K562 (cell line): ENCODE measurements at regions not wholly inside any gene's neighbourhood (a gene's known extent, or its start where the extent isn't known, plus 50 kb on each side); places are given as distances from the start of the nearest gene placed in this dataset.

Experiments used
- CC2D1A ChIP-seq: fragments of 450-650 bp; IDR thresholded peaks from 2 replicates; pipeline ENCODE4 v1.6.1; 2017; ENCODE audit warnings: mild to moderate bottlenecking
- CREM ChIP-seq: IDR thresholded peaks from 2 replicates; pipeline ENCODE4 v1.6.1; 2014; ENCODE audit warnings: antibody characterized with exemption, low read depth
- MECOM ChIP-seq: fragments of 250-450 bp; sonication (Bioruptor Pico); IDR thresholded peaks from 2 replicates; pipeline ENCODE4 v1.8.0; 2022; ENCODE audit warnings: inconsistent platforms
- NFE2L1 ChIP-seq: fragments of 450-650 bp; IDR thresholded peaks from 2 replicates; pipeline ENCODE4 v1.6.1; 2016; ENCODE audit warnings: missing genetic modification characterization, low read depth, mild to moderate bottlenecking, missing compliant biosample characterization, moderate library complexity, borderline replicate concordance
- PTBP1 ChIP-seq: fragments of 200-400 bp; formaldehyde crosslinking; IDR thresholded peaks from 2 replicates; pipeline ENCODE4 v1.6.1; 2017; ENCODE audit warnings: low read depth, low read length
- RAD21 ChIP-seq, 2 experiments: fragments of 250-450 bp in 1 of 2; fragments of 450-650 bp in 1 of 2; sonication (Bioruptor Pico) in 1 of 2; formaldehyde crosslinking in 1 of 2; IDR thresholded peaks in 1 of 2; conservative IDR thresholded peaks in 1 of 2; 2 replicates each; pipeline versions ENCODE4 v1.4.0 to v1.8.0; 2020 to 2022; ENCODE audit warnings: mild to moderate bottlenecking in 2 of 2, moderate library complexity in 1 of 2
- ZFP1 ChIP-seq: fragments of 450-650 bp; formaldehyde crosslinking; IDR thresholded peaks from 2 replicates; pipeline ENCODE4 v1.4.0; 2020; ENCODE audit warnings: mild to moderate bottlenecking, mixed read lengths
- ZFX ChIP-seq: sonication (generic); formaldehyde crosslinking; IDR thresholded peaks from 2 replicates; pipeline ENCODE4 v1.8.0; 2022; ENCODE audit warnings: mild to moderate bottlenecking, missing genetic modification reagents, moderate library complexity
- ZNF318 ChIP-seq, 2 experiments: fragments of 450-650 bp; IDR thresholded peaks; 2 replicates each; pipeline ENCODE4 v1.6.1; 2016; ENCODE audit warnings: mild to moderate bottlenecking in 2 of 2, borderline replicate concordance in 1 of 2, low read depth in 1 of 2, moderate library complexity in 1 of 2
- ZNF444 ChIP-seq: fragments of 250-450 bp; sonication (Bioruptor Pico); IDR thresholded peaks from 2 replicates; pipeline ENCODE4 v1.4.0; 2020; ENCODE audit warnings: mild to moderate bottlenecking, moderate library complexity
- ZNF764 ChIP-seq: fragments of 250-450 bp; sonication (Bioruptor Pico); IDR thresholded peaks from 2 replicates; pipeline ENCODE4 v1.4.0; 2020; ENCODE audit warnings: low read depth, mild to moderate bottlenecking, moderate library complexity
- TF ChIP-seq, protein P1 (sequence below), 3 experiments: IDR thresholded peaks in 2 of 3; conservative IDR thresholded peaks in 1 of 3; 2 replicates each; pipeline ENCODE4 v1.5.1; 2011 to 2012; ENCODE audit warnings: low read length in 3 of 3, mild to moderate bottlenecking in 3 of 3, control low read depth in 2 of 3, improper control_type of control experiment in 1 of 3, inconsistent platforms in 1 of 3, low read depth in 1 of 3, mixed read lengths in 1 of 3, moderate library complexity in 1 of 3; ENCODE audit not compliant: insufficient read depth in 2 of 3

DNA sequence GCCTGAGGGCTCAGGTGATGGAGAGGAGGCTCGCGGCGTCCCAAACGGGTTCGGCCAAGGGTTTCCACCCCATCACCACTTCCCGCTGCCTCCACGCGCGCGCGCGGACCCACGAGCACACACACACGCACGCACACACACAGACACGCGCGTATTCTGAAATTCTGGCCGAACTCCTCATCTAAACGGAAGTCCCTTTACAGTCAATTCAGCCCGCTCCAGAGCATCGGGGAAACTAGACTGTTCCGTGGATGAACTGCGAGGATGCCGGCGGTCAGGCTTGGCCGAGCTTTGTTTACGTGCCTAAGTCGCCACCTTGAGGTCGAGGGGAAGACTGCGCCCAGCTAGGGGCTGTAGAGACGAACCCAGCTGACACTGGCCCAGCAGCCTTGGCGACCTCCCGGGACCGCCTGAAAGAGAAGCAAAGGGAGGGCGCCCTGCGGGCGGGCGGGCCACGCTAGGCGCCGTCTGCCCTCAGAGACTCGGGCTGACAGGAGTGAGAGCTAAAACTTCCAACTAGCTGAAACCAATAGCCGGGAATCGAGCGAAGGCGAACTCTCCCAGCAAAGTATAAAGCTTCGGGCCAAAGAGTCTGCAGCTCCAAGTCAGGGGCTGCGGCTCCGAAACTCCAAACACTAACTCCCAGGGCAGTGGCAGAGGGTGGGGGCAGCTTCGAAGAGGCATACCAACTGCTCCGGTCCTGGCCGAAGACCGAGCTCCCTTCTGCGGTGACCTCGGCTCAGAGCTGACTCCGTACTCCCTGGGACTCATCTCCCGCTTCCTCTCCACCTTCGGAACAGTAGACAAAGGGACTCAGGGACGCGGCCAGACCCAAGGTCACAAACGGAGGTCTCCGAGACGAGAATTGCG lies 124.7 kb upstream of the C11orf58 start (continued):
- TF ChIP-seq, protein P1, sequence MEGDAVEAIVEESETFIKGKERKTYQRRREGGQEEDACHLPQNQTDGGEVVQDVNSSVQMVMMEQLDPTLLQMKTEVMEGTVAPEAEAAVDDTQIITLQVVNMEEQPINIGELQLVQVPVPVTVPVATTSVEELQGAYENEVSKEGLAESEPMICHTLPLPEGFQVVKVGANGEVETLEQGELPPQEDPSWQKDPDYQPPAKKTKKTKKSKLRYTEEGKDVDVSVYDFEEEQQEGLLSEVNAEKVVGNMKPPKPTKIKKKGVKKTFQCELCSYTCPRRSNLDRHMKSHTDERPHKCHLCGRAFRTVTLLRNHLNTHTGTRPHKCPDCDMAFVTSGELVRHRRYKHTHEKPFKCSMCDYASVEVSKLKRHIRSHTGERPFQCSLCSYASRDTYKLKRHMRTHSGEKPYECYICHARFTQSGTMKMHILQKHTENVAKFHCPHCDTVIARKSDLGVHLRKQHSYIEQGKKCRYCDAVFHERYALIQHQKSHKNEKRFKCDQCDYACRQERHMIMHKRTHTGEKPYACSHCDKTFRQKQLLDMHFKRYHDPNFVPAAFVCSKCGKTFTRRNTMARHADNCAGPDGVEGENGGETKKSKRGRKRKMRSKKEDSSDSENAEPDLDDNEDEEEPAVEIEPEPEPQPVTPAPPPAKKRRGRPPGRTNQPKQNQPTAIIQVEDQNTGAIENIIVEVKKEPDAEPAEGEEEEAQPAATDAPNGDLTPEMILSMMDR (IDR thresholded peaks at IDR 0.05 in 2 of 3, conservative IDR thresholded peaks at IDR 0.05 in 1 of 3; ENCODE audit: insufficient read depth in 2 of 3, low read depth in 1 of 3, low read length in 3 of 3) = peak; percentile 87 to 93 (median 91)
- TF ChIP-seq PTBP1 (no peak), MECOM (no peak), ZFP1 (no peak), ZNF764 (CRISPR knock-in tag) (no peak), CC2D1A (peak; percentile 67; the same call in 1 of the 2 replicates), RAD21 (CRISPR knock-in tag; conservative IDR thresholded peaks at IDR 0.05 in 1 of 2, IDR thresholded peaks at IDR 0.05 in 1 of 2) (peak; percentile 82 to 89), ZFX (no peak), ZNF318 (IDR thresholded peaks at IDR 0.05; ENCODE audit: borderline replicate concordance in 1 of 2, low read depth in 1 of 2) (no peak), CREM (peak; percentile 11; the same call in 1 of the 2 replicates), NFE2L1 (tag) (no peak), ZNF444 (CRISPR knock-in tag) (no peak)
